Osteocyte (in vitro differentiated cells): ENCODE measurements at regions not wholly inside any gene's neighbourhood (a gene's known extent, or its start where the extent isn't known, plus 50 kb on each side); places are given as distances from the start of the nearest gene placed in this dataset.

Experiments
- DNase-seq: peaks from one replicate; pipeline ENCODE4 v3.0.0; 2021; ENCODE audit warnings: mixed read lengths; ENCODE audit not compliant: unreplicated experiment; ENCODE audit errors: extremely low spot score
- H3K27ac Mint-ChIP-seq: one replicate; pipeline ENCODE4 v1.8.0; 2021; ENCODE audit warnings: mild to moderate bottlenecking, mixed read lengths; ENCODE audit not compliant: unreplicated experiment
- H3K27me3 Mint-ChIP-seq: one replicate; pipeline ENCODE4 v1.8.0; 2021; ENCODE audit warnings: mixed read lengths; ENCODE audit not compliant: unreplicated experiment
- H3K36me3 Mint-ChIP-seq: one replicate; pipeline ENCODE4 v1.8.0; 2021; ENCODE audit warnings: mixed read lengths; ENCODE audit not compliant: unreplicated experiment
- H3K4me1 Mint-ChIP-seq: one replicate; pipeline ENCODE4 v1.8.0; 2021; ENCODE audit warnings: mixed read lengths; ENCODE audit not compliant: unreplicated experiment
- H3K4me3 Mint-ChIP-seq: one replicate; pipeline ENCODE4 v1.8.0; 2021; ENCODE audit warnings: mild to moderate bottlenecking, moderate library complexity, mixed read lengths; ENCODE audit not compliant: unreplicated experiment
- H3K9me3 Mint-ChIP-seq: one replicate; pipeline ENCODE4 v1.8.0; 2021; ENCODE audit warnings: mixed read lengths; ENCODE audit not compliant: unreplicated experiment
- CTCF ChIP-seq: fragments of 200-600 bp; sonication (generic); IDR thresholded peaks from 2 replicates; pipeline ENCODE4 v1.5.0; 2021; ENCODE audit warnings: antibody characterized with exemption, mild to moderate bottlenecking, moderate library complexity

- H3K27me3 Mint-ChIP-seq = no peaks in the 10 kb centered on the region
- no peak overlapping the region for H3K27ac Mint-ChIP-seq
- no peaks in the 10 kb centered on the region for H3K4me1 Mint-ChIP-seq
- no peak for TF ChIP-seq CTCF
- H3K9me3 Mint-ChIP-seq = peaks cover 7% of the 10 kb centered on the region
- DNase-seq = no peak
- no peaks in the 10 kb centered on the region for H3K36me3 Mint-ChIP-seq
- H3K4me3 Mint-ChIP-seq = no peak overlapping the region
Observed at GRCh38 chr10:8380833-8381496, 326.5 kb downstream of the GATA3 start.

GRCh38 chr10:8386781-8387180 lies 332.3 kb downstream of the GATA3 start:
- H3K36me3 Mint-ChIP-seq = no peaks in the 10 kb centered on the region
- DNase-seq = no peak
- H3K9me3 Mint-ChIP-seq = peaks cover 28% of the 10 kb centered on the region
- no peak for TF ChIP-seq CTCF
- no peaks in the 10 kb centered on the region for H3K4me1 Mint-ChIP-seq
- H3K4me3 Mint-ChIP-seq = no peak overlapping the region
- H3K27ac Mint-ChIP-seq = no peak overlapping the region
- H3K27me3 Mint-ChIP-seq = no peaks in the 10 kb centered on the region

DNA sequence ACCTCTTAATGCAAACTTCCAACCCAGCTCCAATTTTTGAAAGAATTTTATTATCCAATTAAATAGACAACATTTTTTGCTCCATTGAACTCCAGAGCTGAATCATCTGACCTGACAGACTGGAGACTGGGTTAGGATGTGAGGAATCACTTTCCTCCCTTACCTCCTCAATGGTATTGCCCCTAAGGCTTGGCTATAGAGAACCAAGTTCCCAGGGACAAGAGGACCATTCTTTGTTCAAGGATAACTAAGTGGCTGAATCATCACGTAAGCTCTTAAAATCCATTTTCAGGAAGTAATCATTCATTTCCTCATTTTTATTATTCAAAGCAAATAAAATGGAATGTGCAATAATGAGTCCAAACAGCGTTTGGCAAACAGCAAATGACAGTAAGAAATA lies 335.1 kb downstream of the GATA3 start:
- Mint-ChIP-seq H3K4me1 (no peaks in the 10 kb centered on the region), H3K9me3 (peaks cover 29% of the 10 kb centered on the region), H3K4me3 (no peak overlapping the region), H3K36me3 (no peaks in the 10 kb centered on the region), H3K27ac (no peak overlapping the region), H3K27me3 (no peaks in the 10 kb centered on the region)
- DNase-seq = no peak
- no peak for TF ChIP-seq CTCF

DNA sequence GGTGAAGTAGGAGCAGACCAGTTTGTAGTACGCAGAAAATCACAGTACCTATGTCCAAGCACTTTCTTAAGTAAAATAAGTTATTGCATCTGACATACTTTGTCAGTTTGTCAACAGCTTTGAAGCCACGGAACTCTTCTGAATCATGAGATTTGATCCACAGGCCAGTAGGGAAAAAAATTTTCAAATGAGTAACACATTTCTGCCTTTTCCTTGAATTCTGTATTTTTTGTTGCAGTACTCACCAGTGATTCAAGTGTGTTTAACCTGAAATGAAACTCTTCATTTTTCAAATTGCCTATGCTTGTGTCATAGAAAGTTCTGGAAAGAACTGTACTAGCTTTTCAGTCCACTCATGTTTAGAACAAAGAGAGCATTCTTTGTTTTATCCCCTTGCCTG lies 337.7 kb downstream of the GATA3 start:
- no peak for TF ChIP-seq CTCF
- Mint-ChIP-seq H3K36me3 (no peaks in the 10 kb centered on the region), H3K27ac (no peak overlapping the region), H3K9me3 (peaks cover 24% of the 10 kb centered on the region), H3K4me1 (no peaks in the 10 kb centered on the region), H3K27me3 (no peaks in the 10 kb centered on the region), H3K4me3 (no peak overlapping the region)
- DNase-seq = no peak

DNA sequence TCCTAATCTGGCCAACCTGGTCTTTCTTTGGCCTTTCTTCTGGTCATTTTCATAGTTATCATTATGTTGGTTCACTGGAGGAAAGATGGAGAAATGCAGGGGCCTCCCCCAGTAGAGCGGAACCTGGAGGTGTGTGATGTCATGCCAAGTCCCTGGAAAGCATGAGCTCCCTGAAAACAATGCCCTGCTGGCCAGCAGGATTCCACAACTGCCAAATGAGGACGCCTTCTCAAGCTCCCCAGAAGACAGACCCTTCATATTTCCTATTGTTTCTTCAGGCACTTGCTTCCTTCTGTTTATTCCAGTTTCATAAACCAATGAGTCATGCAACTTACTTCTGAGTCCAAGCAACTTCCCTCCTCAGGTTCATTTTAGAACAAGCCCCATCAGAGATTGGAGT lies 339.0 kb downstream of the GATA3 start:
- no peaks in the 10 kb centered on the region for H3K27me3 Mint-ChIP-seq

More for the DNA sequence above, 339.0 kb downstream of the GATA3 start:
- no peak for DNase-seq
- no peaks in the 10 kb centered on the region for H3K4me1 Mint-ChIP-seq
- H3K36me3 Mint-ChIP-seq = no peaks in the 10 kb centered on the region
- peaks cover 22% of the 10 kb centered on the region for H3K9me3 Mint-ChIP-seq
- no peak for TF ChIP-seq CTCF
- H3K4me3 Mint-ChIP-seq = no peak overlapping the region
- H3K27ac Mint-ChIP-seq = no peak overlapping the region
